Subcutaneous abdominal adipose tissue (tissue), 5 donors: ENCODE measurements at regions not wholly inside any gene's neighbourhood (a gene's known extent, or its start where the extent isn't known, plus 50 kb on each side); places are given as distances from the start of the nearest gene placed in this dataset.
A peak's percentile ranks its signal among the peaks of the same experiment; 100 is the strongest.

Experiments used
- H3K27ac ChIP-seq: one replicate; pipeline ENCODE4 v1.7.0; 2013; ENCODE audit warnings: low read depth, mild to moderate bottlenecking, inconsistent platforms, low read length, moderate library complexity
- H3K27me3 ChIP-seq, 5 donors: one replicate each; pipeline ENCODE4 v1.7.0; 2013; ENCODE audit warnings: low read length in 5 of 5, inconsistent platforms in 1 of 5; ENCODE audit not compliant: control insufficient read depth in 5 of 5, insufficient read depth in 4 of 5
- H3K36me3 ChIP-seq, 5 donors: one replicate each; pipeline ENCODE4 v1.7.0; 2013; ENCODE audit warnings: low read length in 5 of 5; ENCODE audit not compliant: control insufficient read depth in 5 of 5, insufficient read depth in 5 of 5
- H3K4me1 ChIP-seq, 5 donors: one replicate each; pipeline ENCODE4 v1.7.0; 2013; ENCODE audit warnings: low read length in 5 of 5, mild to moderate bottlenecking in 3 of 5, moderate library complexity in 1 of 5; ENCODE audit not compliant: control insufficient read depth in 5 of 5, insufficient read depth in 5 of 5
- H3K4me3 ChIP-seq, 5 donors: one replicate each; pipeline ENCODE4 v1.7.0; 2013; ENCODE audit warnings: low read length in 5 of 5, low read depth in 1 of 5
- H3K9ac ChIP-seq, 5 donors: one replicate each; pipeline ENCODE4 v1.7.0; 2013; ENCODE audit warnings: low read length in 5 of 5, mild to moderate bottlenecking in 4 of 5, moderate library complexity in 3 of 5
- H3K9me3 ChIP-seq, 5 donors: one replicate each; pipeline ENCODE4 v1.7.0; 2013; ENCODE audit warnings: low read length in 5 of 5; ENCODE audit not compliant: control insufficient read depth in 5 of 5
- donor health status: healthy.
- donor health status: healthy.
- donor health status: healthy.
- donor health status: healthy.
- donor health status: healthy.

DNA sequence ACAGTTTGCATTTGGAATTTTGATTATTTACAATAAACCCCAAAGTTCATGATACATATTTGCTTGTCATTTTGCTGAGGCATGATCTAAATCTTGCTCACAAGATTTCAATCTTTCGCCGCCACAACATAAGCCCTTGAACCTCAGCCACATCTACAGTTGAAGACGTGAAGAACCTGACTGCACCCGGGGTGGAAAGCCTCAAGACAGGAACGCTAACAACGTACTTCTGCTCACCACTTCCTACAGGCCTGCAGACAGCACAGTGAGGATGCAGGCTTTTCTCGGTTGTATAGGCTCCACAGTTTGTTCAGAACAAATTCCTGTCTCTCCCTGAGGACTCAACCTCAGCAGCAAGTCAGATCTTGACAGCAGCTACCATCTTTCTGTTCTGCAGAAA lies 393.8 kb upstream of the PRKCQ start:
- Histone ChIP-seq H3K27ac (no peak overlapping the region), H3K9ac (no peak overlapping the region), H3K27me3 (no peaks in the 10 kb centered on the region), H3K36me3 (no peaks in the 10 kb centered on the region), H3K9me3 (peaks cover 0 to 3% (median 0%) of the 10 kb centered on the region in 5 donors), H3K4me1 (no peaks in the 10 kb centered on the region), H3K4me3 (no peak overlapping the region)

DNA sequence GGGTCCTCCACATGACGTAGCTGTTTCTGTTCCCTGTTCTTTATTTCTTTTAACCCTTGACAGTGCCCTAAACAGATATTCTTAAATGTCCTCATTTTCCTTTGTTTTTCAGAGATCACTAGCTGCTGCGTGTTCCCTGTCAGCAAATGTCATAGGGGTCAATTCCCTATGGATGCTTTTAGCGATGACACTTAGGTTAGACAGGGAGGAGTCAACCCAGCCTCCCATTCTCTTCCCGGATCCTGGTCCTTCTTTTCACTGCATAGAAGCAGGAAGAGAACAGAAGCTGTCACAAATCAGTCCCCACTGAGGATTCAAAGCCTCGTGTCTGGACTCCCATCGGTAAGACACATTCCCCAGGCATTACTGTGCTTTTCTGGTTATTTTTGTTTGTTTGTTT lies 392.1 kb upstream of the PRKCQ start:
- Histone ChIP-seq H3K4me1 (no peaks in the 10 kb centered on the region), H3K27ac (no peak overlapping the region)

DNA sequence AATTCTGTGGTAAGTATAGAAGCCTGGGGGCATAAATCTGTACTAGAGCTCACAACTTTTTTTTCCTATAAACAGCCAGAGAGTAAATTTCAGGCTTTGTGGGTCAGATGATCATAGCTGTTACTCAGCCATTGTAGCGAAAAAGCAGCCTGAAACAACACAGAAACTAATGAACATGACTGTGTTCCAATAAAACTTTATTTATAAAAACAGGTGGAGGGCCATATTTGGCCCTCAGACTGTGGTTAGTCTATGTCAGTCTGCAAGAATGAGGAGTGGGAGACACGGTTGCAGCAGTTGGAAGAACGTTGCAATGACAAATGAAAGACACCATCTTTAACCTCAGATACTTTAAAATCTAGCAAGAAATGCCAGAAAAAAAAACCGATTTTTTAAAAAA lies 389.6 kb upstream of the PRKCQ start:
- Histone ChIP-seq H3K27ac (no peak overlapping the region), H3K36me3 (no peaks in the 10 kb centered on the region), H3K9me3 (no peaks in the 10 kb centered on the region), H3K4me3 (no peak overlapping the region), H3K9ac (no peak overlapping the region), H3K27me3 (no peaks in the 10 kb centered on the region), H3K4me1 (no peaks in the 10 kb centered on the region)

More for the DNA sequence above, 392.1 kb upstream of the PRKCQ start:
- Histone ChIP-seq H3K9ac (no peak overlapping the region), H3K36me3 (no peaks in the 10 kb centered on the region), H3K4me3 (no peak overlapping the region), H3K9me3 (peaks cover 0 to 3% (median 0%) of the 10 kb centered on the region in 5 donors), H3K27me3 (no peaks in the 10 kb centered on the region)

DNA sequence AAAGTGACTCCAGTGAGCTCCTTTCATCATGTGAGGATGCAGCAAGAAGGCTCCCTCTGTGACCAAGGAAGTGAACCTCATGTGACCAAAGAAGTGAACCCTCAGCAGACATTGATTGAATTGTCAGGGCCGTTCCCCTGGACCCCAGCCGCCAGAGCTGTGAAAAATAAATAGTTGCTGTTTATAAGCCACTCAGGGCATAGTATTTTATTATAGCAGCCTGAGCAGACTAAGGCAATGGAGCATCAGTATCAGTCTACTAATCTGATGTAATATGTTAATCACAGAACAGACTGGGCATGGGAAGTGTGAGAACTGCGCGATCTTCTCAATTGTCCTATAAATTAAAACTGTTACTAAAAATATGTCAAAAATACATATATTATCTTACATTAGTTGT lies 384.5 kb upstream of the PRKCQ start:
- no peak overlapping the region for H3K27ac ChIP-seq
- no peak overlapping the region for H3K4me3 ChIP-seq
- H3K4me1 ChIP-seq = no peaks in the 10 kb centered on the region
- no peaks in the 10 kb centered on the region for H3K27me3 ChIP-seq
- H3K9ac ChIP-seq = no peak overlapping the region
- H3K9me3 ChIP-seq = no peaks in the 10 kb centered on the region
- no peaks in the 10 kb centered on the region for H3K36me3 ChIP-seq

DNA sequence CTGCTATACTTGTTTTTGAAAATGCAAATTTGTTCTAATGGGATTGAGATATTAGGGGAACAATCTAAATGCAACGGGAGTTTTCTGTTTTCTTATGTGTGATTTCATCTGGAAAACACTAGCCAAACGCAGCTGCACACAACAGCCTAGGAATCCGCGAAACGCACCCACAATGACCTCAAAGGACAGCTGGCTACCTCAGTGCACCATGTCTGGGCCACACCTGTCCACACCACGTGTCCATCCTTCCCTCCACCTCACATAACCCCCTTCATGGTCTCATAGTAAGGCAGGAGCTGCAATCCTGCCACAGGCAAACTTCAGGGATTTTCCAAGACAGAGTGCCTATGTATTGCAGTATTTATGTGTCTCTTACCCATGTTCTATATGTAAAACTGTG lies 382.5 kb upstream of the PRKCQ start:
- H3K9ac ChIP-seq = no peak overlapping the region
- H3K9me3 ChIP-seq = no peaks in the 10 kb centered on the region
- no peaks in the 10 kb centered on the region for H3K27me3 ChIP-seq
- H3K4me3 ChIP-seq = no peak overlapping the region
- no peaks in the 10 kb centered on the region for H3K4me1 ChIP-seq
- no peak overlapping the region for H3K27ac ChIP-seq
- H3K36me3 ChIP-seq = no peaks in the 10 kb centered on the region

DNA sequence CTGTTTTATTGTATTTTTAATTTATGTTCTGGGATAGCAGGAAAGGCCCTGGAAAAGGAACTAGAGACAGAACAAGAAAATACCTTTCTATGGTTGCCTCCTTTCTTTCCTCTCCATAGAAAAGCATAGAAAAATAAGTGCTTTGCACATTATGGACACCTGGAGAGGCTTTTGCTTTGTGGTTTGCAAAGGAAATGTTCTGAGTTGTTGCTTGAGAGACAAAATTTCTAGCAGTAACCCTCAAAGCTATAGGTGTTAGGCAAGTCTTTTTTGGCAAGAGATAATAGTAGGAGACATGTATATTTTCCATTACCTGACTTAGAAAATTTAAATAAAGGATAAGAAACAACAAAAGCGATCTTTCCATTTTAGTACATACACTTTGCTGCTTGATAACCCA lies 378.6 kb upstream of the PRKCQ start:
- Histone ChIP-seq H3K27ac (no peak overlapping the region), H3K9ac (no peak overlapping the region), H3K4me3 (no peak overlapping the region), H3K4me1 (peaks cover 0 to 9% (median 1%) of the 10 kb centered on the region in 5 donors), H3K9me3 (no peaks in the 10 kb centered on the region), H3K36me3 (no peaks in the 10 kb centered on the region), H3K27me3 (no peaks in the 10 kb centered on the region)

DNA sequence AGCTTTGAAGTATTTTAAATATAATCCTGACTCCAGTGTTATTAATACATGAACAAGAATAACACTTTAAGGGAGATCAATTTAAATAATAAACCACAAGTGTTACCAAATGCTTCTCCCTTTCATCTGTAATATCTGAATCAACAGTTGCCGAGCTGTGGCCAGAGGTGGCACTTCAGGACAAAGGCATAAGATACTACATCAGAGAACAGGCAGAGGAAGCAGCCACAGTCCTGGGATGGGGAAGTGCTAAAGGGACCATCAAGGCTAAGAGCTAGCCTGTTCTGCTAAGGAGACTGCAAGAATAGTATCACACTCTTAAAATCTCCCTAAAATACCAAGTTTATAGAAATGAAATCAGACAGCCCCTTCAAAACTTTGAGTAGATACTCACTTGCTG lies 378.2 kb upstream of the PRKCQ start:
- peaks cover 0 to 12% (median 6%) of the 10 kb centered on the region in 5 donors for H3K4me1 ChIP-seq
- H3K27ac ChIP-seq = no peak overlapping the region
- H3K36me3 ChIP-seq = no peaks in the 10 kb centered on the region
- H3K9ac ChIP-seq = no peak overlapping the region
- H3K9me3 ChIP-seq = no peaks in the 10 kb centered on the region
- no peak overlapping the region for H3K4me3 ChIP-seq
- no peaks in the 10 kb centered on the region for H3K27me3 ChIP-seq

DNA sequence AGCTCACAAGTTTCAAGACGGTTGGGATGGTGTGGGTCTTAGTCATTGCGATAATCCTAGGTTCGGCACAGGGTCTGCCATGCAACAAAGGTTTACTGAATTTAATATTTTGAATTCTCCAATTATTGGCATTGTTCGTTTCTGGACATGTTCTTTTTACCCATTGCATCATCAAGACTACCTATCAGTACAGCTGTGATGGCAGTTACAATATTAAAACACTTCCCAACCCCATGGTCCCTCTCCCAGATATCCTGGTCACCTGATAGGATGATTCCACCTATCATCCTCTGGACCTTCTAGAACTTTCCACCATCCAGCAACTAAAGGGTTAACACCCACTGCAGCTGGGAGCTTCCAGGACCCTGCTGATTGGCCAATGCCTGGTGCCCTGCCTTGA lies 377.8 kb upstream of the PRKCQ start:
- Histone ChIP-seq H3K4me1 (peaks cover 0 to 12% (median 8%) of the 10 kb centered on the region in 5 donors), H3K27me3 (no peaks in the 10 kb centered on the region), H3K9me3 (no peaks in the 10 kb centered on the region), H3K9ac (no peak overlapping the region), H3K36me3 (no peaks in the 10 kb centered on the region), H3K27ac (no peak overlapping the region), H3K4me3 (no peak overlapping the region)

DNA sequence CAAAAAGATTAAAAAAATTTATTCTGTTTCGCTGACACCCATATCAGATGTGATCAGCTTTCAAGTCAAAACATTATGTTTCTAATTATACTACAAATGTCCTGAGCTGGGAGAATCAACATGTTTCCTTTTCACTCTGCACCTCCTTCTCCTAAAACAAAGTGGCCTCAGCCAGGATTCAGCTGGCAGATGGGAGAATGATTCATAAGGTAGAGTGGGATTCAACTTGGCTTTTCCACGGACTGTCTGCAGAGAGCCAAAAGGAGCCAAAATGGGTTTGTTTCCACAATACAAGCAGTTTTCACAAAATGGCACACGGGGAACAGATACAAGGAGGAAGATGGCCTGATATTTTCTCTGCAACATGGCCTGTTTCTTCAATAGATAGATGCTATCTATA lies 376.5 kb upstream of the PRKCQ start:
- no peaks in the 10 kb centered on the region for H3K9me3 ChIP-seq
- H3K36me3 ChIP-seq = no peaks in the 10 kb centered on the region
- H3K27me3 ChIP-seq = no peaks in the 10 kb centered on the region
- no peak overlapping the region for H3K27ac ChIP-seq
- H3K9ac ChIP-seq = no peak overlapping the region
- no peak overlapping the region for H3K4me3 ChIP-seq
- peaks cover 0 to 12% (median 8%) of the 10 kb centered on the region in 5 donors for H3K4me1 ChIP-seq

DNA sequence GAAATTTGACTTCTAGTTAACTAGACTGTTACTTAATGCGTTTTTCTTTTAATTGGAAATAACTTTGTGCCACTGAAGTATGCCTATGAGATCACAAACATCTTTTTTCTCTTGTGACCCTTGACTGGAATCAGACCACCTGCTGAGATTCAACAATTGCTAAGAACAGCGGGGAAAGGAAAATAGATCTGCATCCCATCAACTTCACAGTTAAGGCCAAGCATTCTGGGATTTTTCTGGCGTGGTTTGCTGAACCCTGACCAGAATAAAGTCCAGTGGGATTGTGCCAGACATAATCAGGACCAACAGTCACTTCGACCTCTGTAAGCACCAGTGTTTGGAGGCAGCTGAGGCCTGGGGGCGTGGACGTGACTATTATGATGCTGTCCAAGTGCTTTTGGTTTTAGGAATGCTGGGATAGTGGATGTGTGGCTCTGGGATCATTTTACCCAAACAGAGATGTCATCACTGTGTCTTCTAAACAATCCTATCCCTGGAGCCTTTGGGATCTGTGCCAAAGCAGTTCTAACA lies 373.3 kb upstream of the PRKCQ start:
- peaks cover 0 to 3% (median 0%) of the 10 kb centered on the region in 5 donors for H3K9me3 ChIP-seq
- H3K27ac ChIP-seq = no peak overlapping the region
- H3K9ac ChIP-seq = no peak overlapping the region
- H3K4me3 ChIP-seq = peak overlapping the region in 1 of 5 donors; percentile 17
- no peaks in the 10 kb centered on the region for H3K27me3 ChIP-seq
- H3K4me1 ChIP-seq = peaks cover 0 to 12% (median 8%) of the 10 kb centered on the region in 5 donors
- no peaks in the 10 kb centered on the region for H3K36me3 ChIP-seq

DNA sequence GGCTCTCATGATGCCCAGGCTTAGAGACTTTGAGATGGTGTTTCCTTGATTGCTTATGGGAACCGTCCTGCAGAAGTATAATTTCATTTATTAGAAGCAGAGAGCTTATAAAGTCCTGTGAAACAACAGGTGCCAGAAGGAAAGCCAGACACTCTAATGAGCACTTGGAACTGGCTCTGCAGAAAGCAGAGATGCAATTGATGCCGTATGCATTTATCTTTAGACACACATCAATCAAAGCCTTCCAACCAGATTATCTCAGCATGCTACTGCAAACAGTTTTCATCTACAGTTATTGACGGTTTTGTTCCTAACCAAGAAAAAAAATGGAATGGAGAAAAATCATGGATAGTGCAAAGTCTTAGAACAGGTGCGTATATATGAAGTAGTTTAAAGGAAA lies 371.7 kb upstream of the PRKCQ start:
- Histone ChIP-seq H3K27ac (no peak overlapping the region), H3K4me1 (peaks cover 0 to 12% (median 8%) of the 10 kb centered on the region in 5 donors), H3K27me3 (no peaks in the 10 kb centered on the region), H3K9me3 (peaks cover 0 to 3% (median 0%) of the 10 kb centered on the region in 5 donors), H3K4me3 (no peak overlapping the region), H3K9ac (no peak overlapping the region), H3K36me3 (no peaks in the 10 kb centered on the region)
